ENCODE measurements at regions not wholly inside any gene's neighbourhood (a gene's known extent, or its start where the extent isn't known, plus 50 kb on each side); places are given as distances from the start of the nearest gene placed in this dataset.
"Not testable (repeated sequence)": the region's sequence is repeated elsewhere in the genome, so short reads cannot be mapped to it uniquely, and the experiment has no call there.

GRCh38 chr18:47669815-47670214, 260.6 kb downstream of the SMAD2 start:
- DNase-seq: no peak

DNA sequence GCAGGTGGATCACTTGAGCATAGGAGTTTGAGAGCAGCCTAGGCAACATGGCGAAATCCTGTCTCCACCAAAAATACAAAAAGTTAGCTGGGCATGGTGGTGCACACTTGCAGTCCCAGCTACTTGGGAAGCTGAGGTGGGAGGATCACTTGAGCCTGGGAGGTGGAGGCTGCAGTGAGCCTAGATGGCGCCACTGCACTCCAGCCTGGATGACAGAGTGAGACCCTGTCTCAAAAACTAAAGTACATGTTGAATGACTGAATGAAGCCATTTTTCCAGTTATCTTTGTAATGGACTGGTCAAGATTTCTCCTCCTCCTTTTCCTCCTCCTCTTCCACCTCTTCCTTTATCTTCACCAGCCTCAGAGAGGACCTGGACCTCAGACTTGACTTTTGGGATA, 272.0 kb downstream of the SMAD2 start:
- no peak for DNase-seq

GRCh38 chr18:47654988-47655387, 275.5 kb downstream of the SMAD2 start:
- no peak for DNase-seq

GRCh38 chr18:47644896-47645295, 285.6 kb downstream of the SMAD2 start:
- DNase-seq: no peak

DNA sequence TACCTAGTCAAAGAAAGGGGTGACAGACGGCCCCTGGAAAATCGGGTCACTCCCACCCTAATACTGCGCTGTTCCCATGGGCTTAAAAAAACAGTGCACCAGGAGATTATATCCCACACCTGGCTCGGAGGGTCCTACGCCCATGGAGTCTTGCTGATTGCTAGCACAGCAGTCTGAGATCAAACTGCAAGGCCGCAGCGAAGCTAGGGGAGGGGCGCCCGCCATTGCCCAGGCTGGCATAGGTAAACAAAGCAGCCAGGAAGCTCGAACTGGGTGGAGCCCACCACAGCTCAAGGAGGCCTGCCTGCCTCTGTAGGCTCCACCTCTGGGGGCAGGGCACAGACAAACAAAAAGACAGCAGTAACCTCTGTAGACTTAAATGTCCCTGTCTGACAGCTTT, 292.9 kb downstream of the SMAD2 start:
- not testable (repeated sequence) for DNase-seq

DNA sequence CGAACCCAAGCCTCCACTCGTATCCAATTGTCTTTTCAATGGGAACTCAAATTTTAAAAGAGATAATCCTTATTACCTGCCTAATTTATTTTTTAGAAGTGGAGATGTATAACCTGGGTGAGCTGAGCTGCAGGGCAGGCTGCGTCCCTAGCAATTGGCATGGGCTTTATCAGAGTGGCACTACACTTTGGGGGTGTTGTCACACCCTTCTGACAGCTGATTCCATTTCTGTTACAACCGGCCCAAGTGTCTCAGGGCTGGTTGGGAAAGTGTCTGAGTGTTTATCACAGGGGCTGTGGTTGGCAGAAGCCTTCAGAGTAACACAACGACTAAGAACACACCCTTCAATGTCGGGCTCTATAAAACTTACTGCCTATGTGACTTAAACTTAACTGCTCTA, 295.0 kb downstream of the SMAD2 start:
- DNase-seq: no peak

GRCh38 chr18:47632970-47633635, 297.4 kb downstream of the SMAD2 start:
- DNase-seq: no peak

DNA sequence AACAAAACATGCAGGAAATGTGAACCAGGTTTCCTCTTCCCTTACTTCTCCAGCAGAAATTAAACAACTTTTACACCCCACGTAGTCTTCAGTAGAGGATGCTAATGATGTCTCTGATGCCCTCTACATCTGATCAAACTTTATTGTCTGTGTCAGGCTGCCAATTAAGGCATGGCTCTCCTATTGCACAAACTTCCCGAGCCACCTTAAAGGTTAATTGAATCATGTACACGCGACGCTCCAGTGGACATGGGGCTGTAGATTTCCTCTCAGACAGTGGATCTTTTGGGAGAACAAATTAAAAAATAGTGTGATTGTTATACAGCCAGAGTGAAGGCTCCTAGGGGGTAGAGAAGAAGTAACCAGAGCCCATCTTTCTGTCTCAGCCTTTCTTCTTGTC, 301.6 kb downstream of the SMAD2 start:
- no peak for DNase-seq

DNA sequence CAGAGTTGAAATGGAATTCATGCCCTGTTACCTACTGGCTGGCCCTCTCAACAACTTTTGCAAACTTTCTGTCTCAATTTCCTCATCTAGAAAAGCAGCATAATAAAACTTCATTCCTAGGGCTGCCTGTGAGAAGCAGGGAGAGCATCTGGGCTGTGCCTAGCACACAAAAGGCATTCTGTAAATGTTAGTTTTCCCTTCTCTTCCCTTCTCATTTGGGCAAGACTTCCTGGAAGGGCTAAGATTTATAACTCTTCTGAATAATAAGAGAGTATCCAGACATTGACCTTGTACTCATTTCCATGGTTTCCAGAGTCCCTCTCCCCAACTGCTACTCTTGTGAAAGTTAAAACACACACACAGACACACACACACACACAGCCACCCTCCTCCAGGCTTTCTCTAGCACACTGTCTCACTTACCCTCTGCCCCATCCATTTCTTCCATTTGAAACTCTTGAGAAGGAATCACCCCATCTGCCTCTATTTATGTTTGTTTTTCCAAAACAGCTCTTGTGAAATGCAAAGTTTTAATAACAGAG, 302.1 kb downstream of the SMAD2 start:
- DNase-seq: no peak

GRCh38 chr18:47627030-47627429, 303.4 kb downstream of the SMAD2 start:
- no peak for DNase-seq

DNA sequence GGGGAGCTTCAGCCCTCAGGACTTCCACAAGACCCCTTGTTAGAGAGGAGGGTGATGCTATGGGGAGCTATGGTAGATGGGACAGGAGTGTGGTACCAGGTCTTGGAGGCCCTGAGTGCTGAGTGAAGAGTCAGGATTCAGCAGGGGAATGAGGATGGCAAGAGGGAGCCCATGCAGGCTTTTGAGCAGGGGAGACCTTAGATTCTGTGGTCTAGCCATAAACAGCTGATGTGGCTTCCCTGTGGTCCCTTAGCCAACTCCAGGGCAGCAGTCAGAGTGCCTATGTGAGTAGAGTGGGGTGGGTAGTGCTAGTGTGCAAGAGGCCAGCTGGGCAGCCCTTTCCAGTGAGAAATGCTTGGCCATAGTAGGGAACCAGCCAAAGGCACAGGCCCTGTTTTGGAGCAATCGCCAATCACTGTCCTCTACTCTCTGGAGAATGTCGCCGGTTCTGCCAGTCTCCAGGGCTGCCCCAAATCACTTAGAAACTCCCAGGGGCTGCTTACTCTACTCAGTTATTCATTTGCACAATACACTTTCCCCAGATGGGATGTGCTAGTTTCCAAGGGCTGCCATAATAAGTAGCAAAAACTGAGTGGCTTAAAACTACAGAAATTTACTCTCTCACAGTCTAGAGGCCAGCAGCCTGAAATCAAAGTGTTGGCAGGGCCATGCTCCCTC, 310.5 kb downstream of the SMAD2 start:
- DNase-seq: no peak

GRCh38 chr18:47618758-47619157, 311.7 kb downstream of the SMAD2 start:
- DNase-seq: no peak

DNA sequence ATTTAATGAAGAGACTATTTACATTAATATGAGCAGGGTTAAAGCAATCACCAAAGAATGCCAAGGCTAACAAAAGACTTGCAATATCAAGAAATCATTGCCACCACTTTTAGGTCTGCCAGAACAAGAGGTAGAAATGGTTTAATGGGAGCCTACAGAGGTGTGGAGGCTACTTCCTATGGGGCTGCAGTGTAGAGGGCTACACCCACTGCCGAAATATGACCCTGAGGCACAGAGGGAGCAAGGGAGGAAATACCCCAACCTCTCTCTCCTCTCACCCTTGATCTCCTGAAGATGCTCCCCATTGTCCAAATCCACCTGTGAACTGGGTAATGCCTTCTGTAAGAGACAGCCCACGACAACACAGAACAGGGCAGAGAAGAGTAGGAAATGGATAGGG, 315.4 kb downstream of the SMAD2 start:
- DNase-seq: no peak

DNA sequence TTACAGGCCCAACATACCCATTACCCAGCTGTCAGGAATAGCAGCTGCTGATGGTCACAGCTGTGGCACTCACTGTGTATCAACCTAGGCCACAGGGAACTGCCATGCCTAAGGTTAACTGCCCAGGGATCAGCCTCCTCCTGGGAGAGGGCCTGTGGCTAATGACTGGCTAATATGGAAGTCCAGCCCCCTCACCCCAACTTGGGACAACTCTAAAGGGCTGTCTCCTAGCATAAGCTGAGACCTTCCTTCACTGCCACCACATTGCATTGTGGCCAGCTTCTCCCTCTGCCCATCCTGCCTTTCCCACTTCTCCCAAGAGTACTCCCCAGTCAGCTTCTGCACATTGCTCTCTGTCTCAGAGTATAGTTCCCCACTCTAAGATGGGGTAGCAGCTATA, 316.5 kb downstream of the SMAD2 start:
- no peak for DNase-seq

GRCh38 chr18:47611649-47612048, 318.8 kb downstream of the SMAD2 start:
- no peak for DNase-seq

DNA sequence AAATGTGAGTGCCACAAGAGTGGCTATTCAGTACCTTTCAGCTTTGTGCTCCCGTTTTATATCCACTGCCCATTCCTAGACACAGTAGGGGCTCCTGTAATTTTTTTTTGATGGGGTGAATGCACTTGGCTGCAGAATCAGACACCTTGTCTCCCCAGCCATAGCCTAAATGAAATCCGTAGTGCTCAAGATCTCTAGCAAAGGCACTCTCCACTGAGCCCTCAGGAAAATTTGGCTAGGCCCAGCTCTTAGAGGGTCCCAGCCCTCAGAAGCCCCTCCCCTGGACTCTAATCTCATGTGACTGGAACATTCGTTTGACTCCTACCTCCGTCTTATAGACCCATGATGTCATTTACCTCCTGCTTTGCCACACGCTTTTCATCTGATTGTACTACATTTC, 323.9 kb downstream of the SMAD2 start:
- DNase-seq: no peak

GRCh38 chr18:47605093-47605492, 325.4 kb downstream of the SMAD2 start:
- DNase-seq: no peak

GRCh38 chr18:47604021-47604420, 326.4 kb downstream of the SMAD2 start:
- no peak for DNase-seq

DNA sequence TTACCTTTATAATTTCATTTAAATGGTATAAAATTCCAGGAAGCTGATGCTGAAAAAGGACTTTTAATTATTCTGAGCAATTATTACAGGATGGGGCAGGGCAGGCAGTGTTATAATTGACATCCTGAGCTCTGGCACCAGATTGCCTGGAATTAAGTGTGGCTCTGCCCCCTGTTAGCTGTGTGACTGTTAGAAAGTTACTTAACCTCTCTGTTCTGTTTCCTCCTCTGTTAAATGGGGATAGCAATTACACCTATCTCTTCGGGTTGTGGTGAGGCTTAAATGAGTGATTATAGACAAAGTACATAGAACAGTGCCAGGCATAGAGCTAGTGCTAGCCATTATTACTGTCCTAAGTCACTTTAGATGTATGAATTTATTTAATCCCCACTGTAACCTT, 327.3 kb downstream of the SMAD2 start:
- DNase-seq: no peak

GRCh38 chr18:47602273-47602897, 328.1 kb downstream of the SMAD2 start:
- no peak for DNase-seq

DNA sequence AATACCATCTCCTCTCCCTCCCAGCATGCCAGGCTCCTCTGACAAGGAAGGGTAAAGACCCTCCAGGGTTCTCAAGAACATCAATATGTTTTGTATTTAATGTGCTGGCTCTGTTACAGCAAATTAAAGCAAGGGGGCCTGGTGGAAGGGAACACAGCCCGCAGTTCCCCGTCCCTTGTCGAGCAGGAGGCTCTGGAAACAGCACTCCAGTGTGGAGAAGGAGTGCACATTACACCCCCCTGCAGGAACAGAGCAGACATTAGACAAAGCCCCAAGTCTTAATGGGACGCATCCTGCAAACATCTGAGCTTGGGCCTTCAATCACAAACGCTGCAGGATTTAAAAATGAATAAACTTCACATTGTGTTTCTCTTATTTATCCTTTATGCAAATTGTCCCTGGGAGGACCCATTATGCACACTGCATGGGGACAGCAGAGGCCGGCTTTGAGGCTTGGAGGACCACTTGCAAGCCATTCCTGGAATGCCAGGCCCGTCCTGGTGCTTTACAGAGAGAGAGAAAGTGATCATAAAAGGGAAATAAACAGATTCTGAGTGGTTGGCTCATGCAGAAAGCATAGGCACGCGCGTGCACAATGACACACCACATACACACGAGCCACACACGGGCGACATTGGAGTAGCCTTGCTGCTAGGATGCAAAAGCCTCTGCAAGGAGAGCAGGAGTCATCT, 328.7 kb downstream of the SMAD2 start:
- DNase-seq: no peak

DNA sequence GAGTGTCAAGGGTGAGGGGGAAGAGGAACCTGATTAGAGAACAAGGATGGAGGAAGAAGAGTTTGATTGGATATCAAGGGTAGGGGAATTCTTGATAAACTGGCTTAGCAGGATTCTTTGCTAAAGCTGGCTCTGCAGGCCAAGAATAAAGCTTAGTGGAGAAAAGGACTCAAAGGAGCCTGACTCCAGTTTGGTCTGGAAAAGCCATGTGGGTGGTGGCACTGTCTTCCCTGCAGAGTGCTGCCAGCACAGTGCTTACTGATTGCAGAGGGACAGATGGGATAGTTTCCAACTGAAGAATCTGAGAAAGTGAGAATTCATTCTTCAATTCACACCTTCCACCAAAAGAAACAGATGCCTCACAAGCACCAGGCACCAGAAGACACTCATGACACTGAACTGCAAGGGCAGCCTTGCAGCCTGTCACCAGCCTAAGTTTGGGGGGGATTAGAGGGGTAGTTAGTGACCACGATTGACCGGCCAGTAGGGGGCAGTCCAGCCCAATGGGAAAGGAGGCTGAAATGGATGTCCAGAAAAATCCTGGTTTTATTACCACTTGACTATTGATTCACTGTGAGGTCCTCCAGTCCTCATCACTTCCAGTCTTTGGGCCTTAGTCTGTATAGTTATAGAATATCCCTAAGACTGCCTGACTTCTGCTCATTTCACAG, 334.5 kb downstream of the SMAD2 start:
- no peak for DNase-seq

- DNase-seq: no peak
Observed at GRCh38 chr18:47594621-47595086, 335.8 kb downstream of the SMAD2 start.
